WTC11 (cell line): ENCODE measurements at regions not wholly inside any gene's neighbourhood (a gene's known extent, or its start where the extent isn't known, plus 50 kb on each side); places are given as distances from the start of the nearest gene placed in this dataset.

Experiments
- ATAC-seq: fragments of 200-7000 bp; cut with Tn5 transposase; 2 replicates; pipeline ENCODE4 v1.10.0; 2021; ENCODE audit warnings: mild to moderate bottlenecking, moderate library complexity
- CTCF ChIA-PET: fragments of 300-600 bp; sonication (Branson Sonifier 250); formaldehyde crosslinking; loops from one replicate; lab custom pipeline; 2021; ENCODE audit warnings: antibody characterized with exemption; lab: Charles Lee
- POLR2A ChIA-PET: fragments of 350-600 bp; sonication (Branson Sonifier 250); formaldehyde crosslinking; loops from one replicate; lab custom pipeline; 2021; ENCODE audit warnings: antibody characterized with exemption; lab: Charles Lee
- DNase-seq: peaks from one replicate; pipeline ENCODE4 v3.0.0; 2021; ENCODE audit warnings: low spot score
- H3K27ac Mint-ChIP-seq: 2 replicates; pipeline ENCODE4 v1.8.0; 2021; ENCODE audit warnings: mixed read lengths
- H3K27me3 Mint-ChIP-seq: 2 replicates; pipeline ENCODE4 v1.8.0; 2021; ENCODE audit warnings: low read depth, mild to moderate bottlenecking, moderate library complexity, mixed read lengths
- H3K36me3 Mint-ChIP-seq: 2 replicates; pipeline ENCODE4 v1.8.0; 2021; ENCODE audit warnings: mixed read lengths
- H3K4me1 Mint-ChIP-seq: 2 replicates; pipeline ENCODE4 v1.8.0; 2022; ENCODE audit warnings: mixed read lengths
- H3K4me3 Mint-ChIP-seq: 2 replicates; pipeline ENCODE4 v1.8.0; 2021; ENCODE audit warnings: mild to moderate bottlenecking, moderate library complexity, mixed read lengths
- H3K9me3 Mint-ChIP-seq: 2 replicates; pipeline ENCODE4 v1.8.0; 2021; ENCODE audit warnings: mixed read lengths
- ZNF138 ChIP-seq: sonication (generic); formaldehyde crosslinking; conservative IDR thresholded peaks from 2 replicates; pipeline ENCODE4 v1.8.1; 2022; ENCODE audit warnings: mild to moderate bottlenecking, moderate library complexity, missing genetic modification reagents
- TF ChIP-seq, protein P1 (sequence below): sonication (generic); formaldehyde crosslinking; conservative IDR thresholded peaks from 2 replicates; pipeline ENCODE4 v1.8.1; 2022; ENCODE audit warnings: mild to moderate bottlenecking, missing genetic modification reagents
- TF ChIP-seq, protein P2 (sequence below): sonication (generic); formaldehyde crosslinking; IDR thresholded peaks from 2 replicates; pipeline ENCODE4 v1.8.0; 2023; ENCODE audit warnings: missing genetic modification reagents
- TF ChIP-seq, protein P3 (sequence below): sonication (generic); formaldehyde crosslinking; IDR thresholded peaks from 2 replicates; pipeline ENCODE4 v1.8.0; 2022; ENCODE audit warnings: mild to moderate bottlenecking, missing genetic modification reagents
- TF ChIP-seq, protein P4 (sequence below): fragments of 250-450 bp; sonication (Bioruptor Pico); IDR thresholded peaks from 2 replicates; pipeline ENCODE4 v1.9.0; 2021; ENCODE audit warnings: moderate library complexity, mild to moderate bottlenecking, inconsistent platforms, borderline replicate concordance

DNA sequence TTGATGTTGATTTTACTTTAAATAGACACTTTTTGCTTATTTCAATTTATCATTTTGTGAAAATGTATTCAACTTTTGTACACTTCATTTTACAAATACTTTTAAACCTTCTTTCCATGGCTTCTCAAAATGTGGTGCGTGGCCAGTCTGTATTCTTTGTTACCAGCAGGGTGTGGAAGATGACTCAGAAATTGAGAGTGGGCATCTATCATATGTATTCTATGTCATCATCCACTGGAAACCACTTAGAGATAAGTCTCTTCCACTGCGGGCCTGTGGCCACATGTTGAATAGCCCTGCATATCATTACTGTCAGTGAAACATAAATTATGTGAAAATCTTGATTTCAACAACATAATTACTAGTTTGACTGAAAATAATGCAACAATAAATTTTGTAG is 52.6 kb upstream of the MC3R start:
- ATAC-seq (no peak), DNase-seq (no peak)
- no peak overlapping the region for H3K4me3 Mint-ChIP-seq
- H3K9me3 Mint-ChIP-seq, result peaks cover 89% of the 10 kb centered on the region
- peaks cover 23% of the 10 kb centered on the region for H3K27me3 Mint-ChIP-seq
- no peaks in the 10 kb centered on the region for H3K4me1 Mint-ChIP-seq
- peaks cover 78% of the 10 kb centered on the region for H3K36me3 Mint-ChIP-seq
- no peak overlapping the region for H3K27ac Mint-ChIP-seq
- ChIA-PET CTCF (no interaction called here), POLR2A (no interaction called here)
- TF ChIP-seq, protein P1, sequence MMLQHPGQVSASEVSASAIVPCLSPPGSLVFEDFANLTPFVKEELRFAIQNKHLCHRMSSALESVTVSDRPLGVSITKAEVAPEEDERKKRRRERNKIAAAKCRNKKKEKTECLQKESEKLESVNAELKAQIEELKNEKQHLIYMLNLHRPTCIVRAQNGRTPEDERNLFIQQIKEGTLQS, result no peak
- TF ChIP-seq, protein P2, sequence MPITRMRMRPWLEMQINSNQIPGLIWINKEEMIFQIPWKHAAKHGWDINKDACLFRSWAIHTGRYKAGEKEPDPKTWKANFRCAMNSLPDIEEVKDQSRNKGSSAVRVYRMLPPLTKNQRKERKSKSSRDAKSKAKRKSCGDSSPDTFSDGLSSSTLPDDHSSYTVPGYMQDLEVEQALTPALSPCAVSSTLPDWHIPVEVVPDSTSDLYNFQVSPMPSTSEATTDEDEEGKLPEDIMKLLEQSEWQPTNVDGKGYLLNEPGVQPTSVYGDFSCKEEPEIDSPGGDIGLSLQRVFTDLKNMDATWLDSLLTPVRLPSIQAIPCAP (CRISPR knock-in tag), result no peak
- TF ChIP-seq, protein P3, sequence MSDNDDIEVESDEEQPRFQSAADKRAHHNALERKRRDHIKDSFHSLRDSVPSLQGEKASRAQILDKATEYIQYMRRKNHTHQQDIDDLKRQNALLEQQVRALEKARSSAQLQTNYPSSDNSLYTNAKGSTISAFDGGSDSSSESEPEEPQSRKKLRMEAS (CRISPR knock-in tag), result no peak
- TF ChIP-seq ZNF138 (CRISPR knock-in tag), result no peak
- TF ChIP-seq, protein P4, sequence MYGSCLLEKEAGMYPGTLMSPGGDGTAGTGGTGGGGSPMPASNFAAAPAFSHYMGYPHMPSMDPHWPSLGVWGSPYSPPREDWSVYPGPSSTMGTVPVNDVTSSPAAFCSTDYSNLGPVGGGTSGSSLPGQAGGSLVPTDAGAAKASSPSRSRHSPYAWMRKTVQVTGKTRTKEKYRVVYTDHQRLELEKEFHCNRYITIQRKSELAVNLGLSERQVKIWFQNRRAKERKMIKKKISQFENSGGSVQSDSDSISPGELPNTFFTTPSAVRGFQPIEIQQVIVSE (CRISPR knock-in tag), result no peak
